KG1 (cell line): ENCODE measurements at regions not wholly inside any gene's neighbourhood (a gene's known extent, or its start where the extent isn't known, plus 50 kb on each side); places are given as distances from the start of the nearest gene placed in this dataset.

ENCODE experiments used
- DNase-seq: peaks from one replicate; lab custom pipeline; 2025; lab: John Stamatoyannopoulos, UW

DNA sequence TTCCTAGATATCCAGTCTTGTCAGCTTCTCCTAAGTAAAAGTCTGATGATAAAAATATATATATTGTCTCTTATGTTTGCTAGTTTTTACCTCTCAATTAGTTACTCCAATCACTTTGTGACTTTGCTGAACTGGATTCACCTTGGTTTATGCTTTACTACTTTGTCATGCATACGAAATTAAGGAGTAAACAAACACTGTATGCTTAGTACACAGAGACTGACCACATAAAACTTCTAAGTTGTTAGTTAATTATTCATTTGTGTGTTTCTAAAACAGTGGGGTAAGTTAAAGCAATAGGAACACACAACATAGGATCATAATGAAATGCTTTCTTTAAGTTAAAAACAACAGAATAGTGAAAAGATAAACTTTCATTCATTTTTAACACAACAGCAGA is 877.3 kb upstream of the MAP3K7 start:
- DNase-seq = no peak

DNA sequence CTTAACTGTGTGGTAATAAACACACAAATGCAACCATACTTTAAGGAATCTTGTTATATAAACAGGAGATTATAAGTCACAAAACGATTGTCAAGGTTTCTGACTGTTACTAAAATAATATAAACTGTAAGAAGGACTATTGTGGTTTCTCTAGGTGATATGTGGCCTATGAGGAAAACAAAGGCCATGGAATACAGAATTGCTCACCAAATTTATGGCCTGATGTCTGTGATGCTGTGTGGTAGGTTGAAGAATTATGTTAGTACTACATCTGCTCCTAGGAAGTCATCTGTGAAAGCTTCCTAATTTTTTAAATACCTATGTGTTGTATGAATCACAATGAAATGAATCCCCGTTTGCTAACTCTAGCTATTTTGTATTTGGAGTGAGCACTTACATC is 875.4 kb upstream of the MAP3K7 start:
- no peak for DNase-seq

DNA sequence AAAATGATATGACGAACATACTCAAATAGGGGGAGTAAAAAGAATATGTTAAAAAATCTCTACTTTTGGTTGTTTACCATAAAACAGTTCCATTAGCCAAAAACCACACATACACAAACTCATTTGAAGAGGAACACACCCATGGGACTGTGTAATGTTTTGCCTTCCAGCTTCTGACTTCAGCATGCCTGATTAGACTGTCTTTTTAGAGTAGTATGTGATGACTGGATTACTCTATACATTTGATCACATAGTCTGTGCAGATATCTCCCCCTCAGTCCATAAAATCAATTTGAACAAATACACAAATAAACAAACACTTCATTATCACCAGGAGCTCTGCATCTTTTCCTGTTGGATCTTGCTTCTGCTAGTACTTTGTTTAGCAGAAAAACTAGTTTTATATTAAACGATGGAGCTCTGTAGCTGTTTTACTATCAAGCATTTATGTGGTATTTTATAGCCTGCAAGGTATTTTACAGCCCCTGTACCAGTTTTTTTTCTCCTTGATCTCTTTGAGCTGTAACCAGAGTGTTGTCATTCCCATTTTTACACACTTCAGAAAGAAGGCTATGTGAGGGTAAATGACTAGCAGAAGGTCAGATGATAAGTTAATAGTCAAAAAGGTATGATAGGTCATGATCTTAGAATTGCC is 866.5 kb upstream of the MAP3K7 start:
- DNase-seq = no peak

DNA sequence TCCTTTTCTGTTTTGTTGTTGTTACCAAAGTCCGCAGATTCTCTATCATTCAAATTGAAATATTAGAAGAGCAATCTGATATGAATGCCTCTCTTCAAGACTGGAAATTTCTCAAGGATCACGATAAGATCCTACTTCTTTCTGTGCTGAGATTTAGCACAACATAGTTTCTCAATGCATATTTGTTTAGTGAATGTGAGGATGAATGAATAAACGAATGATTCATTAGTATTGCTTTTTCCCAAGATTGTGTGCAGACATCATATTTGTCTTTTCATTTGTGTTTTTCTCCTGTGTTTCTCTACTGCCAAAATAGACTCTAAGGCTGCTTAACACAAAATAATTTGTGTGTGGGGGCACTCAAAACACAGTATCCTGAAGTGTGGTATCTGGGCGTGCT is 862.7 kb upstream of the MAP3K7 start:
- DNase-seq = no peak

DNA sequence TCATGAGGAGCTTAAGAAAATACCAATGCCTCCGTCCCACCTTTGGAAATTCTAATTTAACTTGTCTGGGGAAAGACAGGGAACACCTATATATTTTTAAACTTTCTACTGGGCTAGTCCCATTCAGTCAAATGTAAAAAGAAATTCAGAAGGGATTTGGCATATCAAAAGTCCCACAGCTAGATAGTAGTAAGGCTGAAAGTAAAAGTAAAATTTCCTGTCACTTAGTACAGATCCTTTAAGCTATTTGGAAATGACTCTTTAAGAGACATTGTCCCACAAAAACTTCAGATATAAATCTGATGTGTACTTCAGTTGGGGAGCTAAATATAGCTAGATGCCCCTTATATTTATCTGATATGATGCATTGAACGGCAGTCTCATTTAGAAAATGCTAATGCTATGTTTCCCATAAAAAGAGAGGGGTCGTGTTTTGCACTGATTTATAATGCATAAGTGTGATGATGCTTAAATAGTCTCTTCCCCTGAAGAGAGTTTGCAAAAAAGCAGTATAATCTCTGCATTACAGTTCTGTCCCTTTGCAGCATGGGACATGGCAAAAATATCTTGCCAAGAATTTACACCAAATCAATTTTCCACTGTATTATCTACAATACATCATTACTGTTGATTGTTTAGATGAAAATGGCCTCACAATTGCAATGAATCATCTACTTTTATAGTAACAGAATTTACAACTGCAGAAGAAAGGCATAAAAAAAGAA is 860.8 kb upstream of the MAP3K7 start:
- no peak for DNase-seq

DNA sequence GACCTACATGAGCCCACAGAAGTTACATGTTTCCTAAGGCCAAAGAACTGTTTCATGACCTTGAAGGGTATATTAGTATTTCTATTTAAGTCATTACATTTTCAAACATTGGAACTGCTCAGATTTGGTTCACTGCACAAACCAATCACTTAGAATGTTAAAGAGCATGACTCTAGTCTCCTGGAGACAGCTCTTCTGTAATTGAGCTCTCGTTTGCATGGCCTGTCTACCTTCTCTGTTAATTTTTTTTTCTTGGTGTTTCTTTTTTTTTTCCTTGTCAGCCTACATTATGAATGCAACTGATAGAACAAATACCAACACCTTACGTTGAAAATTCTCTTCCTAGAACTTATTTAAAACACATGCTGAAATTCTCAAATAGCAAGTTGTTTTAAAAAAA is 860.2 kb upstream of the MAP3K7 start:
- DNase-seq = no peak

DNA sequence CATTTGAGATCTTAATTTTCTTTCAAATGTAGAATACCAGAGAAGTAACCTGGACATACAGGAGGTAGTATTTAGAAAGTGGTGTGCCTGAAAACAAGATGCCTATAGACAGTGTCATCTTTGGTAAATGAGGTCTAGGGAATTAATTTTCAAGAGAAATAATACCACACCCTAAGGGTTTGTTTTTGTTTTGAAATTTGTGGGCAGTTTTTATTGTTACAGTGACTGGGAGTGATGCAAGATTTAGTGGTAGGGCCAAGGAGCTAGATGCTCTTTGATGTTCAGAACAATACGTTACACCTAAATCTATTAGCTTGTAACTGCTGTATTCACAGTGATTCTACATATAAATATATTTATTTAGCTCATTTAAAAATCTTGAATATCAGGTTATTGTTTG is 856.5 kb upstream of the MAP3K7 start:
- DNase-seq = no peak

DNA sequence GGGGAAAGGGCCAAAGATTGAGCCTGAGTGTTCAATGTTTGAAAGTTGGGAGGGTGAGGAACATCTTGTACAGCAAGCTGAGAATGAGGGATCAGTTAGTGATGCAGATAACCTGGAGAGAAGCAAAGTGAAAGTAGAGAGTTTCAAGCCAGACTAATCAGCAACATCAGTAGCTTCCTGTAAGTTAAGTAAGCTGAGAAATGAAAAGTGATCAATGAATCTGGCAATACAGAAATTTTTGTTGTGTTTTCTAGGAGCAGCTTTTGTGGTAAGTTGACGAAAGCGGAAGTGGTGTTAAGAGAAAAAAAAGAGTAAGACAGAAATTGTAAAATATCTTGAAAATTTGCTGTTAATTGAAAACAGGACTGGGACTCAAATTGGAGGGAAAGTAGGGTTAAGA is 855.5 kb upstream of the MAP3K7 start:
- no peak for DNase-seq

DNA sequence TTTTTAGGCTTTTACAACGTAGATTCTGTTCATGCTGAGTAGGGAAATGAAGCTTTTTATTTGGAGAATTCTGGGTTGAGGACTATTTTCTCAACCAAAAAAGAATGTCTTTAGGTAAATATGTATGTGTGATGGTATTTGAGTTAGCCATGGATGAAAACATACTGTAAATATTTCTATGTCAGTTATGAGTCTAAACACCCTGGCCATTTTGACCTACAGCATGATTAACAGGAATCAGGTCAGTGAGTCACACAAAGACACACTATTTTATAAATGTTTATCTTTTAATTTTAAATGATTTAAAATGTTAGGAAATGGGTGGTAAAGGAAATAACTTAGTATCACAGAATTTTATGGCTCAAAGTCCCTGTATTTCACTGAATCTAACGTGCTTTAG is 851.7 kb upstream of the MAP3K7 start:
- DNase-seq = no peak

DNA sequence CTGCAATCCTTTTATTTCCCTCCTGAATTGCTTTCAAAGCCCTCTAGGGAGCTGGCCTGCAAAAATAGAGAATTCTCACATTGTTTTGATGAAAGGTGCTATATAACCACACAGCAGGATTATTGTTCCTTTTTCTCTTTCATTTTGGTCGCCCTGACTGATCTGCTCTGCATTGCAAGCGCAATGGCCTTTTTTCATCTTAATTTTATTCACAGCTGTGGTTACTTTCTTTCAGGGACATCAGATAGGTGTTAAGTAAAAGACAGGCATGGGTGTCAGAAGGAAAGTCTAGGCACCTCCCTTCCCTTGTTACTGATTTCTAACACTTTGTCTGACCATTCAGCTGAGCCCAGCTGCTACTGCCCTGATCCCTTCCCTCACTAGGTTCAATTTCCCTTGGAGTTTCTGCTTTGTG is 850.5 kb upstream of the MAP3K7 start:
- no peak for DNase-seq

DNA sequence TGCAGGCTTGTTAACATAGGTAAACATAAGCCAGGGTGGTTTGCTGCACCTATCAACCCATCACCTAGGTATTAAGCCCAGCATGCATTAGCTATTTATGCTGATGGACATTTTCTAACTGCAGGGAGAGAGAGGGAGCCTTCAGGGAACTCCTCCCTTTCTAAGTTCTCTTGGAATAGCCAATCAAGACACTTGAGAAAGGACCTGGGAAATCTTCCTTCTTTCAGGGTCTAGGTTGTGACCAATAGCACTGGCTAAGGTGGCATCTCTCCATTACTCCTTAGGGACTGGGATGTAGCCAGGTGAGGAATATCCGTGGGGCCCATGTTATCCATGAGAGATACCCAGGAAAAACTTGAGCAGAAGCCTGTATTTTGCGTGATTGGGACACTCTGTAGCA is 849.6 kb upstream of the MAP3K7 start:
- no peak for DNase-seq

DNA sequence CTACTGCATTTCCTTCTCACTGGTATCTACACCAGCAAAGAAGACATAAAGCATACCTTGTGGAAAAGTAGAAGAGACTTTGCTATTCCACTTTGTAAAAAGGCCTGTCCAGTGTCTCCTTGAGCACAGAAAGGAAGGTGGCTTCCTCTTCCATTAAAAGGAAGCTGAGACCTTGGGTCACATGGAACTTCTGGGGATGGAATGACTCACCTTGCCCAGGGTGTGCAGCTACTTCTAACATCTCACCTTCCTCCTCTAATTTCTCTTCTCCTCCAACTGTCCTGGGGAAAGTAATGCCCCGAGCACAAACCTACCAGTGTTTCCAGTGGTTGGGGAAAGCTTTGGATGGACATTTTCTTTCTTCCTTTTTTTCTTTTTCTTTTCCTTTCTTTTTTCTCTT is 848.8 kb upstream of the MAP3K7 start:
- no peak for DNase-seq

DNA sequence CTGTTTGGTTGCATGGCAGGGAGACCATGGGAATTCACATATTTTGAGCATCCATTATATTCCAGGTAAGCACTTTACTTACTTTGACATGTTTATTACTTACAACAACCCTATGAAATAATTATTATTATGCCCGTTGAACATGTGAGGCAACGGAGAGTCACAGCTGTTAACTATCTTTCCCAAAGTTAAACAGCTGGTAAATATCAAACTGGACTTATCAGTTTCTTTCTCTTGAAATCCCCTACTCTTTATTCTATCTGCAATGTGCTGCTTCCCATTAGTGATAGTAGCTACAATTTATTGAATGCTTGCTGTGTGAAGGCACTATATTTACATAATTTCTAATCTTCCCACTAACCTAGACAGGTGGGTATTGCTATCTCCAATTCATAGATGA is 847.7 kb upstream of the MAP3K7 start:
- DNase-seq = no peak

DNA sequence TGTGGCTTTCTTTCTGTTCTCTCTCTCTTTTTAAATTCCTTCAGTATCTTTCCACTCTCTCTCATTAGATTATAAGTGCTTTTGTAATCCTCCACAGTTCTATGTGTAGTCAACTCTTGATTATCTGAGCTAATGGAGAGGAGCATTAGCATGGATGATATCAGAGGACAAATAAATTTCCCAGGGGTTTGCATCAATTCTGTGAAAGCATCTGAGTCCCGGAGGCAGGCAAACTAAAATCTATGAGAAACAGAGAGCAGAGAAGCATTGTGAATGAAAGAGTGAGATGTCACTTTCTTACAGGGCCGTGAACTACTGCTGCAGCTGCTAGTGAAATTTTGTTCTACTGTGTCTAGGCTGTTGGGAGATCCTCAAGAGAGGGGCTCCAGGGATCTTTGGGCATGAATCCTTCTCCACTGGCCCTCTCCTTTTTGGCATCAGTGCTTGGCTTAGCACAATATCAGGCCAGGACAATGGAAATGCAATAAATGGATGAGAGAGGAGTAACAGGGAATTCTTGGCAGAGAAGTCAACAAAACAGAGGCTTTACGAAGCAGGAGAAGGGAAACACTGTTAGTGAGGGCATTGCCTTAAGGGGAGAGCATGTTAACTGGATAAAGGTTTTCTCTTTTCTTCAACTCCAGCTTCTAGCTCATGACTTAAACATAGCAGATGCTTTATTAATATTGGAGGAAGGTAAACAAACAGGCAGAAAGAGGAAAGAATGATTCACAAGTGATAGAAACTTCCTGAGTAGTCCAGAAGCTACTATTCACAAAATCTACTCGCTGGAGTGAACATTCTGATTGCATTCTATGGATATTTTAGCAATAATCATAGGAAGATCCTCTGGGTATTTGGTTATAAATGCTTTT is 847.0 kb upstream of the MAP3K7 start:
- no peak for DNase-seq

DNA sequence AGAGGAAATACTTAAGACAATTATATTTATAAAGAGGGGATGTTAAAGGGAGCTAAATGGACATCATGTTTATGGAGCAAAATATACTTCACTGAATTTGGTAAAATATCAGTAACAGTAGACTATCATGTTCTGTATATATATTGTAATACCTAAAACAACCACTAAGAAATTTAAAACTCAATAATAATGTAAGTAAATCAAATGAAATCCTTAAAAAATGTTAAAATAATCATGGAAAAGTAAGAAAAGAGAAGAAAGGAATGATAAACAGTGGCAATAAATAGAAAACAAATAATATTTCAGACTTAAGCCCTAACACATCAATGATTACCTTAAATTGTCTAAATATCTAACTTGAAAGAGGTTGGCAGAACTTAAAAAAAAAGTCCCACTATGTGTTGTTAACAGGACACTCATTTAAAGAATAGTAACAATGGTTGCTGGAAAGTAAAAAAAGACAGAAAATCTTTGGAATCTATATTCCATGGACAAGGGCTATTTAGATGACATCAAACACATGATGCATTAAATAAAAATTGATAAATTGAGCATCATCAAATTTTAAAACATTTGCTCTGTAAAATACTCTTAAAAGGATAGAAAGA is 842.2 kb upstream of the MAP3K7 start:
- DNase-seq = no peak

DNA sequence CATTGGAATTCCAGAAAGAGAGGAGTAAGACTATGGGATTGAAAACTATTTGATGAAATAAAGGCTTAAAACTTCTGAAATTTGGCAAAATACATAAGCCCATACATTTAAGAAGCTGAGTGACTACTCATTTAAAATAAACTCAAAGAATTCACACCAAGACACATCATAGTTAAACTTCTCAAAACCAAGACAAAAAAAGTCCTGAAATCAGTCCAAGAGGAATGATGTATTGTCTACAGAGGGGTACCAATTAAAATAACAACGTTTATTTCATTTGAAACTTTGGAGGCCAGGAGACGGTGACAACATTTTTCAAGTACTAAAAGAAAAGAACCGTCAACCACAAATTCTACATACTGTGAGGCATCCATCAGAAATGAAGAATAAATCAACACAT is 841.4 kb upstream of the MAP3K7 start:
- DNase-seq = no peak

DNA sequence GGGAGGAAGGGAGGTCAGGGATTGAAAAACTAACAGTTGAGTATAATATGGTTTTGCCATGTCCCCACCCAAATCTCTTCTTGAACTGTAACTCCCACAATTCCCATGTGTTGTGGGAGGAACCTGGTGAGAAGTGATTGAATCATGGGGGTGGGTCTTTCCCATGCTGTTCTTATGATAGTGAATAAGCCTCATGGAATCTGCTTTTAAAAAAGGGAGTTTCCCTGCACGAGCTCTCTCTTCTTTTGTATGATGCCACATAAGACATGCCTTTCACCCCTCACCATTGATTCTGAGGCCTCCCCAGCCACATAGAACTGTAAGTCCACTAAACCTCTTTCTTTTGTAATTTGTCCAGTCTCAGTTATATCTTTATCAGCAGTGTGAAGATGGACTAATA is 833.4 kb upstream of the MAP3K7 start:
- DNase-seq = no peak

DNA sequence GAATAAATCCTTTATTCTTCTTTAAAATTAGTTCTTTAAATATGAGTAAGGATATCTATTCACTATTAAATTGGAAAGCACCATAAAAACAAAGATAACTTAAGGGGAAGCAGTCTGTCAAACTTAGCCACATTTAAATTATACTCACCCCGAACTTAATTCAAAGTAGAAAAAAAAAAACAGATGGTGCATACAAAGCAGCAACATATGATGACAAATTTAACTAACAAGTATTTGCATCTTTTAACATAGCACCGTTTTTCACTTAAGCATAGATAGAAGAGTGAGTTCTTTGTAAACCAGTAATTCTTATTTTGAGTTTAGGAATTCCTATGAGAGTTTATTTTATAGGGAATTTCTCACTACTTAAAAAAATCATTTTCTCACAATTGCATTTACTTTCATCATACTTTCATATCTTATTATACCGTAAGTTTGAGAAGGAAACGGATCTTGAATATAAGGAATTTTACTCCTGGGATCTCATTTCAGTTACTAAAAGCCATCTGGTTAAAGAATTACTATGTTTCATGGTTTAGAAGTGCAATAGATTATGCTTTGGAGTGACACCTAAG is 828.2 kb upstream of the MAP3K7 start:
- no peak for DNase-seq

DNA sequence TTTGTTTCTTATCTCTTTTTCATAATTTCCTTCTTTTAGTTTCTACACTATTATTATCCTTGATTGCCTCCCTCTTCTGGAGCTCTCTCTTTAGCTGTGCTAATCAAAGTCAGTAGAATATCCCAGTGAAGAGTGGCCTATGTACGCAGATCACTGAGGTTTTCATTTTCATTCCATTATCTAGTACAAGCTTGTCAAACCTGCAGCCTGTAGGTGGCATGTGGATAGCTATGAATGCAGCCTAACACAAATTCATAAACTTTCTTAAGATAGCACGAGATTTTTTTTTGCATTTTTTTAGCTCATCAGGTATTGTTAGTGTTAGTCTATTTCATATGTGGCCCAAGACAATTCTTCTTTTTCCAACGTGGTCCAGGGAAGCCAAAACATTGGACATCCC is 825.7 kb upstream of the MAP3K7 start:
- no peak for DNase-seq

DNA sequence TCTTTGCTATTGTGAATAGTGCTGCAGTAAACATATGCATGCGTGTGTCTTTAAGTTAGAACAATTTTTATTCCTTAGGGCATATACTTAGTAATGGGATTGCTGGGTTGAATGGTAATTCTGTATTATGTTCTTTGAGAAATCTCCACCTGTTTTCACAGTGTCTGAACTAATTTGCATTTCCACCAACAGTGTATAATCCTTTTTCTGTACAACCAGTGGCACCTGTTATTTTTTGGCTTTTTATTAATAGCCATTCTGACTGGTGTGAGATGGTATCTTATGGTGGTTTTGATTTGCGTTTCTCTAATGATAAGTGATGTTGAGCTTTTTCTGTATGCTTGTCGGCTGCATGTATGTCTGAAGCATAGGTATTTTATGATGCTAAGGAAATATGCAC is 820.8 kb upstream of the MAP3K7 start:
- no peak for DNase-seq

DNA sequence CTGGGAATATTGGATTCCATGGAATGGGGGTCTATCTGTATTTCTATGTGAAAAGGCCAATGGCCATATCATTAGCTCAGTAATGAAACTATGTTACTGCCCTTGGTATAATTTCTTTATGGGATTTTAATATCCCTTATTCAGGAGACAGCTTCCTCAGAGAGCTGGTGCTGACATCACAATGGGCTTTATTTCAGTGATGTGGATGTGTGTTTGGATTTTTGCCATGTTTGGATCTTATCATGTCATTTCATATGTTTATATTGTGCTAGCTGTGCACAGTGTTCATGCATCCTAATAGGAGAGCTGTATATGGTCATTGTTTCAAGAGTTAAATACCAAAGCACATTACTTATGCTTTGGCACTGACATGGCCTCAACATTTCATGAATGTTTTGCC is 806.1 kb upstream of the MAP3K7 start:
- DNase-seq = no peak

DNA sequence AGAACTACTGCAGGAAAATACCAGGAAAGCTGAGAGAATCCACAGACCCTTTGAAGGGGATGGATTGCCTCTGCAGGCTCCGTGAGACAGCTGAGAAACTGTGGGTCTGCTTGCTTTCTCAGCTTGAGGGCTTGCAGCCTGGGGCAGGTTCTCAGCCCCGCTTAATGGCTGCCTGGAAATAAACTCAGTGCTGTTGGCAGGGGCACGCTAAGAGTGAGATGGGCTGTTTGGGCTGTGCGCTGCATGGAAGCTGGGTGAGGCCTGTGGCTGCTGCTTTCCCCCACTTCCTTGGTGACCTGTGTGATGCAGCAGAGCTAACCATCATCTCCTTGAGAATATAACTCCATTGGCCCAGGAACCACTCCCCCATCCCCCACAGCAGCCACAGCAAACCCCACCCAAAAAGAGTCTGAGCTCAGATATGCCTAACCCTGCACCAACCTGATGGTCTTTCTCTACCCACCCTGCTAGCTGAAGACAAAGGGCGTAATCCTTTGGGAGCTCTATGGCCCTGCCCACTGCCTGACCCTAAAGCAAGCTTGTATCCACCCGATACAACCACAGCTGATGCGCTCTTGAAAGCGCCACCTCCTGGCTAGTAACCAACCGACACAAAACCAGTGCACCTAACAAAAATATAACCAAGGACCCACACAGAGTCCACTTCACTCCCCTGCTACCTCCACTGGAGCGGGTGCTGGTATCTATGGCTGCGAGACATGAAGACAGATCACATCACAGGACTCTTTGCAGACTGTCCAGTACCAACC is 800.6 kb upstream of the MAP3K7 start:
- no peak for DNase-seq
